Stomach (tissue), 4 donors: ENCODE measurements at regions not wholly inside any gene's neighbourhood (a gene's known extent, or its start where the extent isn't known, plus 50 kb on each side); places are given as distances from the start of the nearest gene placed in this dataset.

Experiments
- POLR2A ChIP-seq, 4 donors: fragments of 450-650 bp; IDR thresholded peaks; one replicate each; pipeline ENCODE4 v1.6.1; 2016; ENCODE audit warnings: antibody characterized with exemption in 4 of 4, control low read depth in 2 of 4, mild to moderate bottlenecking in 1 of 4, moderate library complexity in 1 of 4
- POLR2AphosphoS5 ChIP-seq, 3 donors: sonication (generic); formaldehyde crosslinking; IDR thresholded peaks; one replicate each; pipeline ENCODE4 v1.6.1; 2016; ENCODE audit warnings: antibody characterized with exemption in 3 of 3
- TF ChIP-seq, protein P1 (sequence below), 7 experiments: fragments of 450-650 bp in 4 of 7; fragments of 200-600 bp in 3 of 7; sonication (generic) in 3 of 7; IDR thresholded peaks; one replicate each; pipeline ENCODE4 v1.5.1; 2016 to 2019; ENCODE audit warnings: antibody characterized with exemption in 7 of 7, control low read depth in 2 of 7, mild to moderate bottlenecking in 1 of 7

DNA sequence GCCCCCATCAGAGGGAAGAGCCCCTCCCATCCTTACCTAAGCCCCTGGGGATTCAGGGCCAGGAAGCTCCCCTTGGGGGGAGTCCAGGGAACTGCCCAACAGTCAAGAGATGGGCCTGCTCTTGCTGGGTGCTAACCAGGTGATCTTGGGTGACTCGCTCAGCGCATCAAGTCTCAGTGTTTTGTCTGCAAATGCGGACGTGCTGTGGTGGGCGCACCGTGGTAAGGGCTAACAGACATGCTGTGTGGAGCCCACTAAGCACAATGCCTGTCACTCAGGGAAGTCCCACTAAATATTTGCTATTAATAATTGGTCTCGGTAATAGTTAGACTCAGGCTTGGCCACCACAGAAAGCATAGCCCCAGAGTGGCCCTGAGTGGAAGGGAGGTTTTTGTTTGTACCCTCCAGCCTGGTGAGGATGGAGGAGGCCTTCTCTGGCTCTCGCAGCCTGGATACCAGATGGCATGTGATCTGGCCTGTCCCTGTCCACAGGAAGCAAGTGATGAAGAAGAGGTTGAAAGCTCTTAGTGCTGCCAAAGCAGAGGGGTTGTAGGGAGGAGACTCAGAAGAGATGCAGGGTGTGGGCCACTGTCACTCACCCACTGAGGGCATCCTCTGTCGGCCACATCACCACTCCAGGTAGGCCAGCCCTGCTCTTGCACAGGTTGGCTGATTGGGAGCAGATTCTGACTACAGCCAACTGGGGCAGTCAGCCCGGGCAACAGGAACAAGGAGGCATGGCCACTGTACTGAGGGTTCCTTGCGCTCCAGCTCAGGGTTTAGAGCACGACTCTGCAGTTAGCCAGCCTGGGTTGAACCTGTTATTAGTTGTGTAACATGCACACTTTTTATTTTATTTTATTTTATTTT, 69.8 kb upstream of the KSR1 start:
- TF ChIP-seq, protein P1, sequence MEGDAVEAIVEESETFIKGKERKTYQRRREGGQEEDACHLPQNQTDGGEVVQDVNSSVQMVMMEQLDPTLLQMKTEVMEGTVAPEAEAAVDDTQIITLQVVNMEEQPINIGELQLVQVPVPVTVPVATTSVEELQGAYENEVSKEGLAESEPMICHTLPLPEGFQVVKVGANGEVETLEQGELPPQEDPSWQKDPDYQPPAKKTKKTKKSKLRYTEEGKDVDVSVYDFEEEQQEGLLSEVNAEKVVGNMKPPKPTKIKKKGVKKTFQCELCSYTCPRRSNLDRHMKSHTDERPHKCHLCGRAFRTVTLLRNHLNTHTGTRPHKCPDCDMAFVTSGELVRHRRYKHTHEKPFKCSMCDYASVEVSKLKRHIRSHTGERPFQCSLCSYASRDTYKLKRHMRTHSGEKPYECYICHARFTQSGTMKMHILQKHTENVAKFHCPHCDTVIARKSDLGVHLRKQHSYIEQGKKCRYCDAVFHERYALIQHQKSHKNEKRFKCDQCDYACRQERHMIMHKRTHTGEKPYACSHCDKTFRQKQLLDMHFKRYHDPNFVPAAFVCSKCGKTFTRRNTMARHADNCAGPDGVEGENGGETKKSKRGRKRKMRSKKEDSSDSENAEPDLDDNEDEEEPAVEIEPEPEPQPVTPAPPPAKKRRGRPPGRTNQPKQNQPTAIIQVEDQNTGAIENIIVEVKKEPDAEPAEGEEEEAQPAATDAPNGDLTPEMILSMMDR (IDR thresholded peaks at IDR 0.05), result no peak
- TF ChIP-seq POLR2AphosphoS5 (IDR thresholded peaks at IDR 0.05) (no peak), POLR2A (IDR thresholded peaks at IDR 0.05) (no peak)
